HS-5 (cell line): ENCODE measurements at regions not wholly inside any gene's neighbourhood (a gene's known extent, or its start where the extent isn't known, plus 50 kb on each side); places are given as distances from the start of the nearest gene placed in this dataset.

ENCODE experiments used
- DNase-seq: peaks from one replicate; pipeline ENCODE4 v3.0.0-alpha.2; 2012; ENCODE audit warnings: low read depth

DNA sequence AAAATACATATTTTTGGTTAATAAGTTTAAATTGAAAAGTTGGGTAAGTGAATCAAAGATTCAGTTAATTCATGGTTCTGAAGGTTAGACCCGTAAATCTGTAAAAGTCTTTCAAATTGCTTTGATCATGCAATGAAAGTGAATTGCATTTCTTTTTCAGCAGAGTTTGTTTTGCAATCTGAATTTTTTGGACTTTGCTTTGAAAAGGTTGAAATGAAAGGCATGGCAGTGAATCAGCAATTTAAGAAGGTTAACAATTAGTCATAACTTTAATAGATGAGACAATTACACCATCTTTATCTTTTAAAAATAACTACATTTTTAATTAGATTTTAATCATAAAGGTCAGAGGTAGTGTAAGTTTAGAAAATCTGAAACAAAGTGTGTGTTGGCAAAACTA lies 310.9 kb upstream of the KCNJ16 start:
- DNase-seq, result no peak

DNA sequence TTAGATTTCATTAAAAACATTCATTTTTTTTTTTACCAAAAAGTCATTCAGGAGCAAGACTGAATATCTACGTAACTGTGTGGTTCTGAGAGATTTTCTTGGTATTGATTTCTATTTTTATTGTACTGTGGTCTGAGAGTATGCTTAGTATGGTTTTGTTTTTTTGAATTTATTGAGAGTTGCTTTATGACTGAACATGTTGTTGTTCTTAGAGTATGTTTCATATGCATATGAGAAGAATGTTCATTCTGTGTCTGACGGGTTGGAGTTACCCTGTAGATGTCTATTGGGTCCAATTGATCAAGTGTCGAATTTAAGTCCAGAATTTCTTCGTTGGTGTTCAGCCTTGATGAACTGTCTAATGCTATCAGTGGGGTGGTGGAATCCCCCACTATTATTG lies 306.0 kb upstream of the KCNJ16 start:
- no peak for DNase-seq

DNA sequence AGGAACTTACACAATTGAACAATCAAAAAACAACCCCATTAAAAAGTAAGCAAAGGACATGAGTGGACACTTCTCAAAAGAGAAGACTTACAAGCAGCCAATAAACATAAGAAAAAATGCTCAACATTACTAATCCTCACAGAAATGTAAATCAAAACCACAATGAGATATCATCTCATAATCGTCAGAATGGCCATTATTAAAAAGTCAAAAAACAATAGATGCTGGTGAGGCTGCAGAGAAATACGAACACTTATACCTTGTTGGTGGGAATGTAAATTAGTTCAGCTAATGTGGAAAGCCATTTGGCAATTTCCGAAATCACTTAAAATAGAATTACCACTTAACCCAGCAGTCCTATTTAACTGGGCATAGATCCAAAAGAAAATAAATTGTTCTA lies 301.9 kb upstream of the KCNJ16 start:
- DNase-seq, result no peak

DNA sequence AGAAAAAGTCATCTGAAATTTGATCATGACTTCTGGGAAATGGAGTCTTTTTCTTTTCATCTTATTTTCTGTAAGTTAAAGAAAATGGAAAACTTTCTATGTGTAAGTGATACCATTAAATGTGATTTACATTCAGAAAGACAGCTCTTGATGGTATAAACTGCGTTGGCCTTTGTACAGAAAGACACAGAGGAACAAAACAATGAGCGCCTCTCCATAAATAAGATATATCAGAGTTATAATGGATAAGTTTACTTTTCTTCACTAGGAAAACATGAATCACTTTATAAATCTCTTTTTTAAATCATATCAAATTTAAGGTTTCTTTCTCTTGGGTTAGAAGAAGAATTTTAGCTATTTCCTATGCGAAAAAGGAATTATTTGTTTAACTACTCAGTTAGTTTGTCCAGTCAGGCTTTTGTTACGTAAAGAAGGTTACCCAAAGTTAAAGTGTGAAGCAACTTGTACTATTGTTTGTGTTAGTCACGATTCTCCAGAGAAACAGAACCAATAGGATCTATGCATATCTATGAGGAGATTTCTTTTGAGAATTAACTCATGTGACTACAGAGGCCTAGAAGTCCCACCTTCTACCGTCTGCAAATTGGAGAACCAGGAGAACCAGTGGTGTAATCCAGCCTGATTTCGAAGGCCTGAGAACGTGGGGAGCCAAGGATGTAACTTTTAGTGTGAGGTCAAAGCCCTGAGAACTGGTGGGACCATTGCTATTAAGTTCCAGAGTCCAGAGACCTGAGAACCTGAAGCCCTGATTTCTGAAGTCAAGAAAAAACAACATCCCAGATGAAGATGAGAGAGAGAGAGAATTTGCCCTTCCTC lies 295.4 kb upstream of the KCNJ16 start:
- DNase-seq, result no peak

DNA sequence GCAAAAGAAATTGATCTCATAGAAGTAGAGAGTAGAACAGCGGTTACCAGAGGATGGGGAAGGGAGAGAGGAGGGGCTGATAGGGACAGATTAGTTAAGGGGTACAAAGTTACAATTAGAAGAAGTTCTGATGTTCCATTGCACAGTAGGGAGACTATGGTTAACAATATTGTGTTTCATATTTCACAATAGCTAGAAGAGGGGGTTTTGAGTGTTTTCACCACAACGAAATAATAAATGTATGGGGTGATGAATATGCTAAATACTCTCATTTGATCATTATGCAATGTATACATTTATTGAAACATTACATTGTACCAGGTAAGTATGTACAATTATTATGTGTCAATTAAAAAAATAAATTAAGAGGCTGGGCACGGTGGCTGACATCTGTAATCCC lies 291.2 kb upstream of the KCNJ16 start:
- DNase-seq, result no peak

DNA sequence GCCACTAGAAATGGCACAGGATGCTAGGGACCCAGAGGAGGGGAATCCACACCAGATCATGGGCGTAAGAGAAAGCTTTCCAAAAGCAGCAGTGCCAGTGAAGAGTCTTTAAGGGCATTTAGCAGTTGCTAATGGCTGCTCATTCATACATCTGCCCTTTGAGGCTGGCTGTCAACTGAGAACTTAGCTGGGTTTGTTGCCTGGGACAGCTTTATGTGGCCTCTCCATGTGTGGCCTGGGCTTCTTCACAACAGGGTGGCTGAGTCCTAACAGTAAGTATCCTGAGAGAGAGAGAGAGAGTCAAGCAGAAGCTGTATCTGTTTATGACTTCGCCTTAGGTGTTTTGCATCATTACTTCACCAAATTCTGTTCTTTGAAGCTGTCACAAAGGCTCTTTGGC lies 286.1 kb upstream of the KCNJ16 start:
- DNase-seq, result no peak

DNA sequence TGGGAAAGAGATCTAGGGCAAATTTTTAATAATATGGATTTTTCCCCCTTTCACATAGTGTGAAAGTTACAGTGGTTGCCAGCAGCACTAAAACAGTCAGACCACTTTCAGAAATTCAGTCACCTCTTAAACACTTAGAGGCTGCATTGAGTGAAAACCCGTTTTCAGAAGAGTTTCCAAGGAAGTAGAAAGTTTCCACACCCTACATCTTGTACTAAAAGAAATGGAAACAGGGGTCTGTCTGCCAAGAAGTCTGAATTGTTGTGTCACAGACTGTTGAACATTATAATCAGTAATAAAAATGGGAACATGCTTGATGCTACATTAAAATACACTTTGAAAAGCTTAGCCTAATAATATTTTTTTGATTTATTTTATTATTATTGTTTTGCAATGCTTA lies 278.9 kb upstream of the KCNJ16 start:
- no peak for DNase-seq

DNA sequence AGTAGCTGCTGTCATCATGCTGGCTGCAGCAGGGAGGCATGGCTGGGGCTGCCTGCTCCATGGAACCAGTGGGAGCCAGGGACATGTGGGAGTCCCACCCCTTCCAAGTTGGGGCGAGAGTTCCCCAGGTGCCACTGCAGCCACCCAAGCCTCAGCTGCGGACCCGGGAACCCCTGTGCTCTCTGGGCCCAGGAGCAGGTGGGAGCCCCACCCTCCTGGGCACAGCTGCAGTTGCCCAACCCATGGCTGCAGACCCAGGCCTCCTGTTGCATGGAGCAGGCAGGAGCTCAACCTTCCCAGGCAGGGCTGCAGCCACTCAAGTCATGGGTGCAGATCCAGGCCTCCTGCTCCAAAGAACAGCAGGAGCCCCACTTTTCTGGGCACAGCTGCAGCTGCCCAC lies 274.2 kb upstream of the KCNJ16 start:
- no peak for DNase-seq

DNA sequence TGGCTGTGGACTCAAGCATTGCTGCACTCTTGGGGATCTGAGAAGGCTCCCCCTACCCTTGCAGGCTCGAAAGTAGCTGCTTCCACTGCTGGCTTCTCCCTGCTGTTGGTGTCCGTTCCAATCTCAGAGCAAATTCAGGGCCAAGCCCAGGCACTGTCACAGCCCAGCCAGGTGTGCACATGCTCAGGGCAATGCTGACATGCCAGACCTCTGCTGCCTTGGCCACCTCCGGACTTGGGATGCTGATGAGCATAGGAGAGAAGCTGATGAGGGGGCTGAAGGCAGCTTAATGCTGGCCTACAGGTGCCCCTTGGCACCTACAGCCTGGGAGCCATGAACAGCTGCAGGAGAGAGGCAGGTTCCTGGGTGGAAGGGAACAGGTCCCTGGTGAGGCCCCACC lies 273.7 kb upstream of the KCNJ16 start:
- no peak for DNase-seq

DNA sequence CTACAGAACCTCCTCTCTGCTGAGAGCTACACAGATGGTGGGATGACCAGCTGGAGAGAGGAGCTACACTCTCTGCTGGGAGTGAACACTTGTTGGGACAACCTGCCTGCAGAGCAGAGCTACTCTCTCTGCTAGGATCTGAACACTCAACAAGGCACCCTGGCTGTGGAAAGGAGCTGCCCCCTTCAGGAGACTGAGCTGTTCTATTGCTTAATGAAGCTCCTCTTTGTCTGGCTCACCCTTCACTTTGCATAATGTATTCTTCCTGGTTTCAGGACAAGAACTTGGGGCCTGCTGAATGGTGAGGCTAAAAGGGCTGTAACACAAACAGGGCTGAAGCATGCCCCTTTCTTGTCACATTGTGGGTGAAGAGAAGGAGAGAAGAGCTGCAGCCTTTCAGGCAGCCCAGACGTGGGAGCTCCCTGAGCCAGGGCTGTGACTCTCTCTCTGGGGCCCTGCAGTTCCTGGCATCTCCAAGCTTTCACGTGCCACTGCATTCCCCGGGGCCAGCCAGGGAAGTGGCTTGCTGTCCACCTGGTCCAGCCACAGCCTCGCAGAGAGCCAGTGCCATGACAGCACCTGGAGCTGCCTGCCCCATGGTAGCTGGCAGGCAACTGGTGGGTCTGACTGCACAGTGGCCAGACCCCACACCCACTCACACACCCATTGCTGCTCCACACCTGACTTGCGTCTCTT lies 272.8 kb upstream of the KCNJ16 start:
- DNase-seq, result no peak

DNA sequence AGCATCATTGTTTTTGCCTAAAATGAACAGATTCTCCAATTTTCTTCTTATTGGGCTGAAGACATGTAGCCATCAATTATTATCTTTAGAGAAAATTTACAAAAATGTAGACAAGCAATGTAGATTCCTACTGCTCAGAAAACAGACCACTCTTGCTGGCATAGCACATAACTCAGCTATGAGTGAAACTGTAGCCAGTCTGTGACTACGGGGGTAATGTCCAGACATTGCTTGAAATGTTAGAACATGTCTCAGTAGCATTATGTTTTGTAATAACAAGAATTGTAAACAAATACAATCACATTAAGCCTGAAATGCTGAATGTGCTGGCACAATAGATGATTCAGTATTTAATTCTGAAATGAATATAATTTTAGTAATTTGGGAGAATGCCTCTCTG lies 265.7 kb upstream of the KCNJ16 start:
- DNase-seq, result no peak

DNA sequence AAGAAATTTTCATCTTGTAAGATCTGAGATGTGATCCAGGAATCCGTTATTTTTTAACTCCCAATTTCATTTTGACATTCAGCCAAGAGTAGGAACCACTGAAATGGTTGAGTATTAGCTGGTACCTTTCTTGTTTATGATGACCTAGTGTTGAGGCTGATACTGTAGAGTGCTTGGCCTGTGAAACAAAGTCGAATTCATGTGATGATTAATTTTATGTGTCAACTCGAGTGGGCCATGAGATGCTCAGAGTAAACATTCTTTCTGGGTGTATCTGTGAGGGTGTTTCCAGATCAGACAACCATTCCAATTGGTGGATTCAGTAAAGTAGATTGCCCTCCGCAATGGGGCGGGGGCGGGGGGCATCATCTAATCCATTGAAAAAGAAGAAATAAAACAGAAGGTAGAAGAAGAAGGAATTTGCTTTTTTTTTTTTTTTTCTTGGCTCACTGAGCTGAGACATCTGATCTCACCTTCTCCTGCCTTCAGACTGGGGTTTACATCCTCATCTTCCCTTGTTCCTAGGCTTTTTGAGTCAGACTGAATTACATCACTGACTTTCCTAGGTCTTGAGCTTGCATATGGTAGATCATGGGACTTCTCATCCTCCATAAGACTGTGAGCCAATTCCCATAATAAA lies 264.6 kb upstream of the KCNJ16 start:
- DNase-seq, result no peak

DNA sequence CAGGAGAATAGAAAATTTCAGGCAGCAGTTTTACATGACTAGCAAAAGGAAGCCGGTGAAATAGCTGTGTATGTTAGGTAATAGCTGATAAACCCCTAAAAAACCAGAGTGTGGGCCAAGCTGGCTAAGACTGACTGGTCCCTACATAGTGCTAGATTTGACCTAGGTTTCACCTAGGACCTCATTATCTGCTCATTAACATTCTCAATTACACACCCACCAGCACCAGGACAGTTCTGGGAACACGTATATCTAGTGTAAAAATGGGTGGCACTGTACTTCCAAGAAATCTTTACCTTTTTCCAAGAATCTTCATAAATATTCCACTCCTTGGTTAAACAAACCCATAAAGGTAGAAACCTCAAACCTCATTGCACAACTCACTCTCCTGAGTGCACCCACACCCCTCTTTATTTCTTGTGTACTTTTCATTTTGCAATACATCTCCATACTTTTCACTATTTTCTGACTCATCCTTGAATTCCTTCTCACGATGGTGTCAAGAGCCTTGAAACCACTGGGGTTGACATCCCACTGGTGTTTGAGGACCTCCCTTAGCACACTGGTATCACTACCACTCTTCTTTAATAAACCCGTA lies 262.7 kb upstream of the KCNJ16 start:
- DNase-seq, result no peak

DNA sequence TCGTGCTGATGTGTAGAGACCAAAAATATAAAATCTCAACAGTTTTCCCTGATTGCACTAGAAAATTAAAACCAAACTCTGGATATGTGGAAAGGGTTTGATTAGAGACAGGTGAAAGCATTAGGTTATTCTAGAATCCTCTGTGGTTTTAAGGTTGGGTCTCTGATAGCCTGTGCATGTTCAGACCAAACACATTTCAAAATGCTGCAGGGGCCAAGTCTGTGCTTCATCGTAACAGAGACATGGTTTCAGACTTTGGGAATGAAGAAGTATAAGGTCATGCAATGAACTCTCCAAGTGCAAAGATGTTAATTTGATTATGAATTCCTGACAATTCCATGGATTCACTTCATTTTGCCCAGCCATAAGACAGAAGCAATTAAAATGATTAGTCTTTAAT lies 261.0 kb upstream of the KCNJ16 start:
- DNase-seq, result no peak

DNA sequence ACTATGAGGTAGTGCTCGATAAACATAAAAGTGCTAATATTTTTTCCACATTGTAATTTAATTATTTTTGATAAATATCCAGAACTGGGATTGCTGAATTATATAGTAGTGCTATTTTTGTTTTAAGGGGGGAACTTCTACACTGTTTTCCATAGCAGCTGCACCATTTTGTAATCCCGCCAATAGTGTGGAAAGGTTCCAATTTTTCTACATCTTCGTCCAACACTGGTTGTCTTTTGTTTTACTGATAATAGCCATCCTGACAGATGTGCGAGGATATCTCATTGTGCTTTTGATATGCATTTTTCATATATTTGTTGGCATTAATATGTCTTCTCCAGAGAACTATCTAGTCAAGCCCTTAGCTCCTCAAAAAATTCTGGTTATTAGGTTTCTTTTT lies 259.6 kb upstream of the KCNJ16 start:
- no peak for DNase-seq

DNA sequence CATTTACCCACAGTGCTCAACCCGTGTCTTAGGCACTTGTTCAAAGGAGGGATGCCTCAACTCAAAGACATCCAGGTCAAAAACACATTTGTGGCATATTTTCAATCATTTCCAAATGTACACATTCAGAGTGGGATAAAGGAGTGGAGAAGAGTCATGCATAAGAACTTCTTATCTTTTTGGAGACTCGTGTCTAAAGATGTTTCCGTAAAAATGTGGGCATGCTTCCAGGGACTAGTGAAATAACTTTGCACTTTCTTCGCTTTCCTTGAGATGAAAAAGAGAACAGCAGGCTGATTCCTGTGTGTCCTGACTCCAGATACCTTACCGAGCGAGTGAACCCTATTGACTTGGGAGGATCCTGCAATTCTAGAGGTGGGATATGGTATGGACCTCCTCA lies 256.6 kb upstream of the KCNJ16 start:
- no peak for DNase-seq

DNA sequence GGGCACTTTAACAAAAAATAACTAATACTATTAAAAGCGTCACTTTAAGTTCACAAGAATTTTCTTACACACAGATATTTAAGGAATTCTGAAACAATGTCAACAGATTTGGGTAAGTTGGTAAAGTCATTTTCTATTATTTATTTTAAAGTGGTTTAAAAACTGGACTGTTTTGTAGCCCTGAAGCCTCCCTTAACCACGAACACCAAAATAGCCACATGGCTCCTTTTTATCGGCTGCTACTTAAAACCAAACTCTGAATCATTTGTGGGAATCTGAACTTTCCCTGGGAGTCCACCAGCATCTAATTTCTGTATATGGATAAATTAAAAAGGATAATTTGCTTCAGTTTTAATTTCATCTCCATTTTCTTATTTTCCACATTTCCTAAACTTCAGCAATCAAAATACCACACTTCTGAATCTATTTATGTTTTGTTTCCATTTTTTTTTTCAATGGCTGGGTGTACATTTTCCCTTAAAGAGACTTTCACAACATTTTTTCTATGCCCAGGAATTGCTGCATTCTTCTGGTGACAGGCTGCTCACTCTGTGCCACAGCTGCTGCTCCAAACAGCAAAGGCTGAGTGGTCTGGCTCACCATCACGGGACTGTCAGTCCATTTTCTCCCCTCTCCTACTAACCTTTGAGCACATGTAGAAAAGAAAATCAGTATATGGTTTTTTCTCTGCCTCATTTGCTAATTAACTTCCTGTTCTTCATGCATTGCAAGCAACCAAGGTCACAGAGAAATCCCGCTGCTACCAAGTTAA lies 255.5 kb upstream of the KCNJ16 start:
- no peak for DNase-seq

DNA sequence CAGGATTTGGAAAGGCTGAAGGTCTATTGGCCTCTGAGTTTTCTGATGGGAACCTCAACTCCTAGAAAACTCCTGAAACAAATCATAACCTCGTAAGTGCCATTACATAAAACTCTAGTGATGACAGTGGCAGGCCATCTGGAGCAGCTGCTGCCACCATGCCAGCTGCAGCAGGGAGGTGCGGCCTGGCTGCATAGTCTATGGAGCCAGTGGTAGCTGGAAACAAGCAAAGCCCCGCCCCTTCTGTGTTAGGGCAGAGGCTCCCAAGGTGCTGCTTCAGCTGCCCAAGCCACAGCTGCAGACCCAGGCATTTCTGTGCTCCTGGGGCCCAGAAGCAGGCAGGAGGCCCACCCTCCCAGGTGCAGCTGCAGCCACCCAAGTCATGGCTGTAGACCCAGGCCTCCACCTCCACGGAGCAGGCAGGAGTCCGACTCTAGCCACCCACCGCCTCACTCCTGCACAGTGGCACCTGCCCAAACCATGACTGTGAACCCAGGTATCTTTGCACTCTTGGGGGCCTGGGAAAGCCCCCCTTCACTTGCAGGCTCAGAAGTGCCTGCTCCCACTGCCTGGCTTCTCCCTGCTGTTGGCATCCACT lies 254.1 kb upstream of the KCNJ16 start:
- no peak for DNase-seq

DNA sequence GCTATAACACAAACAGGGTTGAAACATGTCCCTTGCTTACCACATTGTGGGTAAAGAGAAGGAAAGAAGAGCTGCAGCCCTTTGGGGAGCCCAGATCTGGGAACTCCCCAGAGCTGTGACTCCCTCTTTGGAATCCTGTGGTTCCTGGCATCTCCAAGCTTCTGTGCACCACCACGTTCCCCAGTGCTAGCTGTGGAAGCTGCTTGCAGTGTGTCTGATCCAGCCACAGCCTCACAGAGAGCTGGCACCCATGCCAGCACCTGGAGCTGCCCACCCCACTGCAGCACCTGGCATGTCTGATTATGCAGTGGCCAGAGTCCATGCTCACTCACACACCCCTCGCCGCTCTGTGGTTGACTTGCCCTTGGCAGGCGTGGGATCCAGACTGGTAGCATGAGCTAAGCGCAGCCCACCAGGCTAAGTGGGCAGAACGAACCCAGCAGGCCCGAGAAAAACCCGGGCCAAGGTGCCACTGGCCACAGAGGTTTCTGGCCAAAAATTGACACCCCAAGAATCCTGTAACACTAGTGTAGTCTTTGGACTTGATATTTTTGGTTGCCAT lies 252.6 kb upstream of the KCNJ16 start:
- no peak for DNase-seq

DNA sequence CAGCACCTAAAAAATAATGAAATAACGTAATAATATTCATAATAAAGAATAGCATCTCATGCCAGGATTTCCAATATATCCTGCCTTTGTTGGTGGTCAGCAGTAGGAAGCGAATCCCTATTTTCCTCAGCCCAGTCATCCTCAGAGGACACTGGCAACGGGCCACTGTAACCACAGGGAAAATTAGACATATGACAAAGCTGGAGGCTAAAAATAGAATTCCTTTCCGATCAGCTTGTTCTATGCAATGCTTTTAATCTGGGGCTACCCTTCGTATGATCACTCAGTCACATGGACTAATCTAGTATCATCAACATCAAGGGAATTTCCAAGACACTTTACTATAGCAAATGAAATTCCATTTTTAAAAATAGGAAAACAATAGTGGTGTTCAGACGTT lies 246.9 kb upstream of the KCNJ16 start:
- DNase-seq, result no peak

DNA sequence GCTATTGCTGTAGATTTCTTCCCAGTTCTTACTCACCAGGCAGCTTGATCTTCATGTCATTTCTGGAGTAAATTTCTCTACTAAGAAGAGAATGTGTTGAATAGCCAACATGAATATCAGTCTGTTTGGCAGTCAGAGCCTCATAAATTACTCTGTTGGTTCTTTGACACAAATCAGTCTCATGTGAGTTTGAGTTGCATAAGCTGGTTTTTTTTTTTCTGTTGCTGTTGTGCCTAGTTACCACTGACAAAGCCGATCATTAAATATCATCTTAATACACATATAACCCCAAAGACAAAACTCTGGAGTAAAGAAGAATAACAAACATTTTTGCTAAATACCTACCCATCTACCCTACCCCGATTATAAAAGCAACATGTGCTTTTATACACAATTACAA lies 240.5 kb upstream of the KCNJ16 start:
- no peak for DNase-seq
